ENCODE measurements at regions not wholly inside any gene's neighbourhood (a gene's known extent, or its start where the extent isn't known, plus 50 kb on each side); places are given as distances from the start of the nearest gene placed in this dataset.

DNA sequence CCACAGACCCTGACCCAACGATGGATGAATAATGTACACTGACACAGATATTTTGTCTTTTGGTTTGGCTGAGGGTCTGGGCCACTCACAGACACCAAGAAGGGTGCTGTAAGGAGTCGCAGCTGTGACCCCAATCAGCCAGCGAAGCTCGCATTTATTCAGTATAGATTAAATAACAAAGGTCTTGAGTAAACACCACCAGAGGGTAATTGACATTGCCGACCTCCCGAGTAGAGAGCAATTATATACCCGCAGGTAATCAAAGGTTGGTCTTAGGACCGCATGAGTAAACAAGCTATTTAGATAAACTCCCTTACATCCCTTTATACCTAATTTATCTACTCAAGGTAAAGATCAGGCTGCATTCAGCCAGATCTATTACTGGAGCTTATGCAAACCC, 297.1 kb downstream of the ADAM29 start (continued):
- TF ChIP-seq HEY1 (CRISPR knock-in tag; IDR thresholded peaks at IDR 0.05; ENCODE audit: borderline replicate concordance), result no peak
- TF ChIP-seq RBM15 (IDR thresholded peaks at IDR 0.05; ENCODE audit: insufficient read depth, low read length), result no peak
- TF ChIP-seq YBX1 (IDR thresholded peaks at IDR 0.05), result no peak
- no peak for TF ChIP-seq CGGBP1 (CRISPR knock-in tag; IDR thresholded peaks at IDR 0.05)
- no peak for TF ChIP-seq SREBF2 (CRISPR knock-in tag; IDR thresholded peaks at IDR 0.05)
- TF ChIP-seq ZNF282 (CRISPR knock-in tag; IDR thresholded peaks at IDR 0.05), result no peak

GRCh38 chr4:175215657-175216056, 297.5 kb downstream of the ADAM29 start:
- Histone ChIP-seq H3K79me2 (ENCODE audit: control insufficient read depth, insufficient read depth, low read length) (no peaks in the 10 kb centered on the region), H3K36me3 (ENCODE audit: control insufficient read depth, insufficient read depth, low read length) (no peaks in the 10 kb centered on the region), H3K9me1 (ENCODE audit: control insufficient read depth, insufficient read depth, low read length) (no peaks in the 10 kb centered on the region), H3K4me3 (no peak overlapping the region), H3K27me3 (ENCODE audit: control insufficient read depth in 2 of 2, insufficient read depth in 2 of 2, low read length in 2 of 2) (no peaks in the 10 kb centered on the region), H4K20me1 (replicated peaks; ENCODE audit: control insufficient read depth, insufficient read depth, low read length) (no peaks in the 10 kb centered on the region), H3K9ac (ENCODE audit: insufficient read depth in 1 of 2, low read depth in 2 of 2, low read length in 2 of 2) (no peak overlapping the region), H3K9me3 (replicated peaks; ENCODE audit: control insufficient read depth, insufficient read depth, low read depth, low read length) (no peaks in the 10 kb centered on the region), H2AFZ (ENCODE audit: low read depth, low read length) (no peak overlapping the region), H3K27ac (ENCODE audit: extremely low read depth, low read depth, low read length) (no peak overlapping the region), H3K4me1 (replicated peaks in 1 of 2; ENCODE audit: control insufficient read depth in 2 of 2, insufficient read depth in 2 of 2, low read length in 2 of 2) (no peaks in the 10 kb centered on the region), H3K4me2 (ENCODE audit: insufficient read depth, low read length) (no peak overlapping the region)
- no peak for ATAC-seq
- no peak for DNase-seq (ENCODE audit: extremely low read depth in 1 of 4, low spot score in 3 of 4)
- CTCF ChIA-PET (ENCODE audit: low intra/inter-chr PET ratio), result no interaction called here
- intact Hi-C loops (cut with micrococcal nuclease), result no loop called here
- no peak for TF ChIP-seq ZNF518B (CRISPR knock-in tag; IDR thresholded peaks at IDR 0.05)
- TF ChIP-seq TCF7 (IDR thresholded peaks at IDR 0.05; ENCODE audit: borderline replicate concordance), result no peak
- no peak for TF ChIP-seq BRCA1 (IDR thresholded peaks at IDR 0.05)
- no peak for TF ChIP-seq BRCA1 (CRISPR knock-in tag; IDR thresholded peaks at IDR 0.05)
- TF ChIP-seq, protein P1, sequence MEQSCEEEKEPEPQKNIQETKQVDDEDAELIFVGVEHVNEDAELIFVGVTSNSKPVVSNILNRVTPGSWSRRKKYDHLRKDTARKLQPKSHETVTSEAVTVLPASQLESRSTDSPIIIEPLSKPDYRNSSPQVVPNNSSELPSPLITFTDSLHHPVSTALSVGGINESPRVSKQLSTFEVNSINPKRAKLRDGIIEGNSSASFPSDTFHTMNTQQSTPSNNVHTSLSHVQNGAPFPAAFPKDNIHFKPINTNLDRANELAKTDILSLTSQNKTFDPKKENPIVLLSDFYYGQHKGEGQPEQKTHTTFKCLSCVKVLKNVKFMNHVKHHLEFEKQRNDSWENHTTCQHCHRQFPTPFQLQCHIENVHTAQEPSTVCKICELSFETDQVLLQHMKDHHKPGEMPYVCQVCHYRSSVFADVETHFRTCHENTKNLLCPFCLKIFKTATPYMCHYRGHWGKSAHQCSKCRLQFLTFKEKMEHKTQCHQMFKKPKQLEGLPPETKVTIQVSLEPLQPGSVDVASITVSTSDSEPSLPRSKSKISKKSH (CRISPR knock-in tag; IDR thresholded peaks at IDR 0.05), result no peak
- no peak for TF ChIP-seq HEY1 (CRISPR knock-in tag; IDR thresholded peaks at IDR 0.05; ENCODE audit: borderline replicate concordance)
- 0% methylated on average over 1 of the region's 1 CpG for WGBS (ENCODE audit: insufficient coverage, low coverage, missing lambda C conversion rate)
- in situ Hi-C loops (cut with MboI), result no loop called here
- no peak for FAIRE-seq
- no TSS peak for BruUV-seq (replicated peaks)
- POLR2A ChIA-PET, result no interaction called here

All from K562 (cell line).